ENCODE measurements at regions not wholly inside any gene's neighbourhood (a gene's known extent, or its start where the extent isn't known, plus 50 kb on each side); places are given as distances from the start of the nearest gene placed in this dataset.

- H3K9me3 ChIP-seq (ENCODE audit: insufficient read depth, low read length): no peaks in the 10 kb centered on the region
- H3K79me2 ChIP-seq (ENCODE audit: insufficient read depth, low read length): no peaks in the 10 kb centered on the region
- no peaks in the 10 kb centered on the region for H3K27me3 ChIP-seq (ENCODE audit: low read length)
- H3K9me2 ChIP-seq (replicated peaks; ENCODE audit: insufficient read depth, low read length): no peaks in the 10 kb centered on the region
- TF ChIP-seq, protein P1, sequence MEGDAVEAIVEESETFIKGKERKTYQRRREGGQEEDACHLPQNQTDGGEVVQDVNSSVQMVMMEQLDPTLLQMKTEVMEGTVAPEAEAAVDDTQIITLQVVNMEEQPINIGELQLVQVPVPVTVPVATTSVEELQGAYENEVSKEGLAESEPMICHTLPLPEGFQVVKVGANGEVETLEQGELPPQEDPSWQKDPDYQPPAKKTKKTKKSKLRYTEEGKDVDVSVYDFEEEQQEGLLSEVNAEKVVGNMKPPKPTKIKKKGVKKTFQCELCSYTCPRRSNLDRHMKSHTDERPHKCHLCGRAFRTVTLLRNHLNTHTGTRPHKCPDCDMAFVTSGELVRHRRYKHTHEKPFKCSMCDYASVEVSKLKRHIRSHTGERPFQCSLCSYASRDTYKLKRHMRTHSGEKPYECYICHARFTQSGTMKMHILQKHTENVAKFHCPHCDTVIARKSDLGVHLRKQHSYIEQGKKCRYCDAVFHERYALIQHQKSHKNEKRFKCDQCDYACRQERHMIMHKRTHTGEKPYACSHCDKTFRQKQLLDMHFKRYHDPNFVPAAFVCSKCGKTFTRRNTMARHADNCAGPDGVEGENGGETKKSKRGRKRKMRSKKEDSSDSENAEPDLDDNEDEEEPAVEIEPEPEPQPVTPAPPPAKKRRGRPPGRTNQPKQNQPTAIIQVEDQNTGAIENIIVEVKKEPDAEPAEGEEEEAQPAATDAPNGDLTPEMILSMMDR (IDR thresholded peaks at IDR 0.05; ENCODE audit: insufficient read depth, low read length, poor library complexity, severe bottlenecking): no peak
- TF ChIP-seq EZH2phosphoT487 (conservative IDR thresholded peaks at IDR 0.05; ENCODE audit: low read length): no peak
- no peak overlapping the region for H3K9ac ChIP-seq (ENCODE audit: low read length)
- H3K4me3 ChIP-seq (ENCODE audit: insufficient read depth, low read length, poor library complexity, severe bottlenecking): no peak overlapping the region
- no peak overlapping the region for H2AFZ ChIP-seq (ENCODE audit: low read depth, low read length, severe bottlenecking)
- H3K4me2 ChIP-seq (ENCODE audit: low read depth, low read length, poor library complexity, severe bottlenecking): no peak overlapping the region
- H3K27ac ChIP-seq (ENCODE audit: low read depth, low read length): no peak overlapping the region
- no peaks in the 10 kb centered on the region for H3K36me3 ChIP-seq (ENCODE audit: low read length)
- no peaks in the 10 kb centered on the region for H3F3A ChIP-seq (ENCODE audit: insufficient read depth)
- no peaks in the 10 kb centered on the region for H4K20me1 ChIP-seq (ENCODE audit: low read depth, low read length)
Measured at GRCh38 chr16:8377864-8378263, 212.4 kb downstream of the TMEM114 start.

DNA sequence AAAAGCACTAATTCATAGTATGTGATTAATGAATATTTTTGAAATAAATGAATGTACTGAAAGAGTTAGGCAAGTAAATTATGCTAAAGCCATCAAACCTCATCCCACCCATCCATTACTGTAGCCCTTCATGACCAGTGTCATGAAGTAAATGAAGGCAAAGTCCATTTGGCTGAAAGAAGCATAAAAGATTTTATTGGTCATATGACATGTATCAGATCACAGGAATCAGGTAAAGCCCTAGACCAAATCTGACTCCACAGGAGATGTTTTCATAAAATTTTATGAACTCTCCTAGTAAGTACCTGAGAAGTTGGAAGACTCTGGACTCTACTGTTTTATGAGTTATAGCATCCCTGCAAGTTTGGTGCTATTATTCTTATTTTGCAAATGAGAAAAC is 213.5 kb downstream of the TMEM114 start:
- TF ChIP-seq EZH2phosphoT487 (conservative IDR thresholded peaks at IDR 0.05; ENCODE audit: low read length): no peak
- H3K4me3 ChIP-seq (ENCODE audit: insufficient read depth, low read length, poor library complexity, severe bottlenecking): no peak overlapping the region
- H4K20me1 ChIP-seq (ENCODE audit: low read depth, low read length): no peaks in the 10 kb centered on the region
- no peaks in the 10 kb centered on the region for H3K9me2 ChIP-seq (replicated peaks; ENCODE audit: insufficient read depth, low read length)
- H3K36me3 ChIP-seq (ENCODE audit: low read length): no peaks in the 10 kb centered on the region
- no peak overlapping the region for H2AFZ ChIP-seq (ENCODE audit: low read depth, low read length, severe bottlenecking)
- no peak overlapping the region for H3K4me2 ChIP-seq (ENCODE audit: low read depth, low read length, poor library complexity, severe bottlenecking)
- no peak overlapping the region for H3K27ac ChIP-seq (ENCODE audit: low read depth, low read length)
- H3K9me3 ChIP-seq (ENCODE audit: insufficient read depth, low read length): no peaks in the 10 kb centered on the region
- H3K27me3 ChIP-seq (ENCODE audit: low read length): no peaks in the 10 kb centered on the region
- H3F3A ChIP-seq (ENCODE audit: insufficient read depth): no peaks in the 10 kb centered on the region
- H3K9ac ChIP-seq (ENCODE audit: low read length): no peak overlapping the region
- no peaks in the 10 kb centered on the region for H3K79me2 ChIP-seq (ENCODE audit: insufficient read depth, low read length)

GRCh38 chr16:8376430-8376829 is 213.9 kb downstream of the TMEM114 start:
- H3K4me2 ChIP-seq (ENCODE audit: low read depth, low read length, poor library complexity, severe bottlenecking): no peak overlapping the region

GRCh38 chr16:8375232-8375587 is 215.1 kb downstream of the TMEM114 start:
- Histone ChIP-seq H3K9me2 (replicated peaks; ENCODE audit: insufficient read depth, low read length) (no peaks in the 10 kb centered on the region), H3K36me3 (ENCODE audit: low read length) (no peaks in the 10 kb centered on the region), H3K27ac (ENCODE audit: low read depth, low read length) (no peak overlapping the region), H3K4me2 (ENCODE audit: low read depth, low read length, poor library complexity, severe bottlenecking) (no peak overlapping the region), H2AFZ (ENCODE audit: low read depth, low read length, severe bottlenecking) (no peak overlapping the region), H3K79me2 (ENCODE audit: insufficient read depth, low read length) (no peaks in the 10 kb centered on the region), H3K27me3 (ENCODE audit: low read length) (no peaks in the 10 kb centered on the region), H4K20me1 (ENCODE audit: low read depth, low read length) (no peaks in the 10 kb centered on the region), H3K9me3 (ENCODE audit: insufficient read depth, low read length) (no peaks in the 10 kb centered on the region), H3K4me3 (ENCODE audit: insufficient read depth, low read length, poor library complexity, severe bottlenecking) (no peak overlapping the region), H3K9ac (ENCODE audit: low read length) (no peak overlapping the region), H3F3A (ENCODE audit: insufficient read depth) (no peaks in the 10 kb centered on the region)
- no peak for TF ChIP-seq EZH2phosphoT487 (conservative IDR thresholded peaks at IDR 0.05; ENCODE audit: low read length)
- TF ChIP-seq, protein P1 (IDR thresholded peaks at IDR 0.05; ENCODE audit: insufficient read depth, low read length, poor library complexity, severe bottlenecking): no peak

More at GRCh38 chr16:8376430-8376829, 213.9 kb downstream of the TMEM114 start:
- no peaks in the 10 kb centered on the region for H3K79me2 ChIP-seq (ENCODE audit: insufficient read depth, low read length)
- H3K4me3 ChIP-seq (ENCODE audit: insufficient read depth, low read length, poor library complexity, severe bottlenecking): no peak overlapping the region
- no peaks in the 10 kb centered on the region for H3K27me3 ChIP-seq (ENCODE audit: low read length)
- TF ChIP-seq, protein P1 (IDR thresholded peaks at IDR 0.05; ENCODE audit: insufficient read depth, low read length, poor library complexity, severe bottlenecking): no peak
- no peak for TF ChIP-seq EZH2phosphoT487 (conservative IDR thresholded peaks at IDR 0.05; ENCODE audit: low read length)
- H3F3A ChIP-seq (ENCODE audit: insufficient read depth): no peaks in the 10 kb centered on the region
- no peak overlapping the region for H3K9ac ChIP-seq (ENCODE audit: low read length)
- no peaks in the 10 kb centered on the region for H3K36me3 ChIP-seq (ENCODE audit: low read length)
- H3K9me3 ChIP-seq (ENCODE audit: insufficient read depth, low read length): no peaks in the 10 kb centered on the region
- H3K9me2 ChIP-seq (replicated peaks; ENCODE audit: insufficient read depth, low read length): no peaks in the 10 kb centered on the region
- no peaks in the 10 kb centered on the region for H4K20me1 ChIP-seq (ENCODE audit: low read depth, low read length)
- H2AFZ ChIP-seq (ENCODE audit: low read depth, low read length, severe bottlenecking): no peak overlapping the region
- no peak overlapping the region for H3K27ac ChIP-seq (ENCODE audit: low read depth, low read length)
